Endothelial cell (in vitro differentiated cells): ENCODE measurements at regions not wholly inside any gene's neighbourhood (a gene's known extent, or its start where the extent isn't known, plus 50 kb on each side); places are given as distances from the start of the nearest gene placed in this dataset.

ENCODE experiments used
- DNase-seq: peaks from one replicate; pipeline ENCODE4 v3.0.0; 2021; ENCODE audit warnings: low spot score
- H3K27ac Mint-ChIP-seq: one replicate; pipeline ENCODE4 v1.8.0; 2021; ENCODE audit warnings: mixed read lengths, inconsistent platforms; ENCODE audit not compliant: unreplicated experiment
- H3K27me3 Mint-ChIP-seq: one replicate; pipeline ENCODE4 v1.8.0; 2021; ENCODE audit warnings: mild to moderate bottlenecking, moderate library complexity, mixed read lengths, inconsistent platforms; ENCODE audit not compliant: unreplicated experiment
- H3K36me3 Mint-ChIP-seq: one replicate; pipeline ENCODE4 v1.8.0; 2021; ENCODE audit warnings: mild to moderate bottlenecking, low read depth, mixed read lengths, inconsistent platforms; ENCODE audit not compliant: unreplicated experiment
- H3K4me1 Mint-ChIP-seq: one replicate; pipeline ENCODE4 v1.8.0; 2021; ENCODE audit warnings: mild to moderate bottlenecking, mixed read lengths, inconsistent platforms; ENCODE audit not compliant: unreplicated experiment
- H3K4me3 Mint-ChIP-seq: one replicate; pipeline ENCODE4 v1.8.0; 2021; ENCODE audit warnings: mild to moderate bottlenecking, mixed read lengths, inconsistent platforms; ENCODE audit not compliant: unreplicated experiment
- H3K9me3 Mint-ChIP-seq: one replicate; pipeline ENCODE4 v1.8.0; 2021; ENCODE audit warnings: mixed read lengths, inconsistent platforms; ENCODE audit not compliant: unreplicated experiment
- TF ChIP-seq, protein P1 (sequence below): fragments of 200-600 bp; sonication (generic); IDR thresholded peaks from one replicate; pipeline ENCODE4 v1.5.0; 2021; ENCODE audit warnings: antibody characterized with exemption; ENCODE audit not compliant: unreplicated experiment

- H3K4me1 Mint-ChIP-seq: no peaks in the 10 kb centered on the region
- no peak for DNase-seq
- TF ChIP-seq, protein P1, sequence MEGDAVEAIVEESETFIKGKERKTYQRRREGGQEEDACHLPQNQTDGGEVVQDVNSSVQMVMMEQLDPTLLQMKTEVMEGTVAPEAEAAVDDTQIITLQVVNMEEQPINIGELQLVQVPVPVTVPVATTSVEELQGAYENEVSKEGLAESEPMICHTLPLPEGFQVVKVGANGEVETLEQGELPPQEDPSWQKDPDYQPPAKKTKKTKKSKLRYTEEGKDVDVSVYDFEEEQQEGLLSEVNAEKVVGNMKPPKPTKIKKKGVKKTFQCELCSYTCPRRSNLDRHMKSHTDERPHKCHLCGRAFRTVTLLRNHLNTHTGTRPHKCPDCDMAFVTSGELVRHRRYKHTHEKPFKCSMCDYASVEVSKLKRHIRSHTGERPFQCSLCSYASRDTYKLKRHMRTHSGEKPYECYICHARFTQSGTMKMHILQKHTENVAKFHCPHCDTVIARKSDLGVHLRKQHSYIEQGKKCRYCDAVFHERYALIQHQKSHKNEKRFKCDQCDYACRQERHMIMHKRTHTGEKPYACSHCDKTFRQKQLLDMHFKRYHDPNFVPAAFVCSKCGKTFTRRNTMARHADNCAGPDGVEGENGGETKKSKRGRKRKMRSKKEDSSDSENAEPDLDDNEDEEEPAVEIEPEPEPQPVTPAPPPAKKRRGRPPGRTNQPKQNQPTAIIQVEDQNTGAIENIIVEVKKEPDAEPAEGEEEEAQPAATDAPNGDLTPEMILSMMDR: no peak
- no peaks in the 10 kb centered on the region for H3K36me3 Mint-ChIP-seq
- H3K27me3 Mint-ChIP-seq: no peaks in the 10 kb centered on the region
- H3K9me3 Mint-ChIP-seq: no peaks in the 10 kb centered on the region
- H3K27ac Mint-ChIP-seq: no peak overlapping the region
- H3K4me3 Mint-ChIP-seq: no peak overlapping the region
Observed at GRCh38 chr2:186918495-186918894, 69.5 kb upstream of the ZSWIM2 start.

DNA sequence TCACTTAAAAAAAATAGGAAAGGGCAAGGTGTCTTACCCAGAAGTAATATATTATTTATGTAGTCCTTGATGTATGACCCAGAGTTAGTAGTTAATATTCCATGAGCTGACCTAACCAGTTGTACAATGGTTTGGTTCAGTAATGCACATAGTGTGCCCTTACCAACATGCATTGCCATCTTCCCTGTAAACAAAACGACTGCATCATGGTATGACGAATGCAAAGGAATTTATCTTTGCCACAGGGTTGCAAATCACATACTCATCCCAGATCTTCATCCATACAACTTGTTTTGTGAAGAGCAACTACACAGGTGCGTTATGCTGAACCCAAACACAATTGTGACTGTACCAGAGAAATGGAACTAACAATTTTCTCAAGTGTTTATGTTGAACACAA lies 68.9 kb upstream of the ZSWIM2 start:
- Mint-ChIP-seq H3K4me3 (no peak overlapping the region), H3K36me3 (no peaks in the 10 kb centered on the region), H3K4me1 (no peaks in the 10 kb centered on the region), H3K27ac (no peak overlapping the region), H3K9me3 (no peaks in the 10 kb centered on the region), H3K27me3 (no peaks in the 10 kb centered on the region)
- TF ChIP-seq, protein P1: no peak
- no peak for DNase-seq

GRCh38 chr2:186913870-186914269 lies 64.9 kb upstream of the ZSWIM2 start:
- no peaks in the 10 kb centered on the region for H3K9me3 Mint-ChIP-seq
- no peaks in the 10 kb centered on the region for H3K36me3 Mint-ChIP-seq
- H3K27ac Mint-ChIP-seq: no peak overlapping the region
- H3K4me1 Mint-ChIP-seq: peaks cover 5% of the 10 kb centered on the region
- no peak for DNase-seq
- no peaks in the 10 kb centered on the region for H3K27me3 Mint-ChIP-seq
- TF ChIP-seq, protein P1: no peak
- H3K4me3 Mint-ChIP-seq: no peak overlapping the region

DNA sequence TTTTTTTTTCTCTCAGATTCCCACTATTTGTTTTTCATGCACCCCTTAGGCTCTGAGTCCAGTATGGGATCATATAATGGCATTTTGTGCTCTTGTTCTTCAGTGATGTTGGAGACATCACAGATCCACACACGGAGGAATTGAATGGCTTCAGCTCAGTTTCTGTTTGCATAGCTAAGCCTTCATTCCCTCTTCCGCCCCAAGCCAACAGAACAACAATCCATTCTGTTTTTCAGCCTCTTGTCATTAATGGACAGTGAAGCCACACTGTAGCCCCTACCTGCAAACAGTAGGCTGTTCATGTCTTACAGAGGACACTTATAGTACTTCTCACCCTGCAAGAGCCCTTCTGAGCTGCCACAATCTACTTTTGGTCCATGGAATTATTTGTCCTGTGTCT lies 64.0 kb upstream of the ZSWIM2 start:
- no peak for DNase-seq
- no peak overlapping the region for H3K27ac Mint-ChIP-seq
- no peaks in the 10 kb centered on the region for H3K9me3 Mint-ChIP-seq
- no peak overlapping the region for H3K4me3 Mint-ChIP-seq
- no peaks in the 10 kb centered on the region for H3K27me3 Mint-ChIP-seq
- H3K36me3 Mint-ChIP-seq: no peaks in the 10 kb centered on the region
- TF ChIP-seq, protein P1: no peak
- peaks cover 5% of the 10 kb centered on the region for H3K4me1 Mint-ChIP-seq

GRCh38 chr2:186911551-186912085 lies 62.6 kb upstream of the ZSWIM2 start:
- Mint-ChIP-seq H3K4me1 (peaks cover 5% of the 10 kb centered on the region), H3K36me3 (no peaks in the 10 kb centered on the region), H3K27ac (no peak overlapping the region), H3K27me3 (no peaks in the 10 kb centered on the region), H3K9me3 (no peaks in the 10 kb centered on the region), H3K4me3 (no peak overlapping the region)
- no peak for DNase-seq
- TF ChIP-seq, protein P1: no peak
